ENCODE measurements at regions not wholly inside any gene's neighbourhood (a gene's known extent, or its start where the extent isn't known, plus 50 kb on each side); places are given as distances from the start of the nearest gene placed in this dataset.

DNA sequence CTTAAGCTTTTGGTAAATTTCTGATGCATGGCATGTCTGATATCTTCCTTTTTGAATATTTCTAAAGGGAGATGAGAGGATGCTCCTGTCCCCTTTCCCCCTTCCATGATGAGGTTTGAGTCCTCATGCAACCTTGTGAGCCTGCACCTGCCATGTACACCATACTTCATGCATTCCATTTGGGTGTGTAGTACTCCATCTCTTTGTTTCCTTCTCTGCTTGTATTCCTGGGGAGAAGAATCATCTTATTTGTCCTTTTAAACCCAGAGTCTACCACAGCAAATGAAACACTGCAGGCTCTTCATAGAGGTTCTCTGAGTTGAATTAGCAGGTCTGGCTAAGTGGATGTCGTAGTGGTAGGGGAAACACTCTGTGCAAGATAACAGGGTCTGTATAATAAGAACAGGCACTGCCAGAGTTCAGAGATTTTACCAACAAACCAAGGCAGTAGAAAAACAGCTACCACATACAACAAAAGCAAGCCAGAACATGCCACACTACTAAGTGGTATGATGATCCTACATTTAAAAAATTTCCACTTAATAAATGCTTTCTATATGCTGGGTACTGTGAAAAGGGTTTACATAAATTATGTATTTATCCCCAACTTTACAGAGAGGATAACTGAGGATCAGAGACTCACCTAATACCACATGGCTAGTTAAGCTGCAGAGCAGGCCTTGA, 439.8 kb upstream of the GRIA1 start:
- 52 to 62% methylated on average over 1 of the region's 1 CpG for WGBS, 2 donors
- H3K27me3 ChIP-seq = no peaks in the 10 kb centered on the region
- no peaks in the 10 kb centered on the region for H3K36me3 ChIP-seq
- no peak overlapping the region for H3K4me3 ChIP-seq
- no peaks in the 10 kb centered on the region for H3K9me3 ChIP-seq
- TF ChIP-seq, protein P1, sequence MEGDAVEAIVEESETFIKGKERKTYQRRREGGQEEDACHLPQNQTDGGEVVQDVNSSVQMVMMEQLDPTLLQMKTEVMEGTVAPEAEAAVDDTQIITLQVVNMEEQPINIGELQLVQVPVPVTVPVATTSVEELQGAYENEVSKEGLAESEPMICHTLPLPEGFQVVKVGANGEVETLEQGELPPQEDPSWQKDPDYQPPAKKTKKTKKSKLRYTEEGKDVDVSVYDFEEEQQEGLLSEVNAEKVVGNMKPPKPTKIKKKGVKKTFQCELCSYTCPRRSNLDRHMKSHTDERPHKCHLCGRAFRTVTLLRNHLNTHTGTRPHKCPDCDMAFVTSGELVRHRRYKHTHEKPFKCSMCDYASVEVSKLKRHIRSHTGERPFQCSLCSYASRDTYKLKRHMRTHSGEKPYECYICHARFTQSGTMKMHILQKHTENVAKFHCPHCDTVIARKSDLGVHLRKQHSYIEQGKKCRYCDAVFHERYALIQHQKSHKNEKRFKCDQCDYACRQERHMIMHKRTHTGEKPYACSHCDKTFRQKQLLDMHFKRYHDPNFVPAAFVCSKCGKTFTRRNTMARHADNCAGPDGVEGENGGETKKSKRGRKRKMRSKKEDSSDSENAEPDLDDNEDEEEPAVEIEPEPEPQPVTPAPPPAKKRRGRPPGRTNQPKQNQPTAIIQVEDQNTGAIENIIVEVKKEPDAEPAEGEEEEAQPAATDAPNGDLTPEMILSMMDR (IDR thresholded peaks at IDR 0.05) = no peak
- TF ChIP-seq POLR2A (IDR thresholded peaks at IDR 0.05) (no peak), EP300 (IDR thresholded peaks at IDR 0.05) (no peak)
- no peaks in the 10 kb centered on the region for H3K4me1 ChIP-seq
- no peak for DNase-seq (ENCODE audit: low spot score in 2 of 2)
- no peak overlapping the region for H3K27ac ChIP-seq

DNA sequence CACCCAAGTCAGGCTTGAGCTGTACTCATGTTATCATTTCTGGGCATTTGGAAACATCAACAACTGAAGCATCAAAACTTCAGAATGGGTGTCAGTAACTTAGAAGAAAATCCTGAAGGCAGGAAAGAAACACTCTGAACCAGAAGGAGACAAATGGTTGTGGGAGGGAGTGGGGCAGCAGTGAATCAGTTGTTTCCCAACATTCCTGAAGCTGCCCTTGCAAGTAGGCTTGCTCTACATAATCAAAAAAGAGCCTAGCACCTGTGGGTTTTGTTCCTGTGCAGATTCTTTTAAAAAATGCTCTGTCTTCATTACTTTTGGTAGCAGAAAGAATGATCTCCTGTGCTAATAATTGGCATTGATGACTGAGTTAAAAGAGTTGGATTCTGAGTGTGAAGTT, 424.2 kb upstream of the GRIA1 start:
- Histone ChIP-seq H3K4me3 (no peak overlapping the region), H3K9me3 (no peaks in the 10 kb centered on the region), H3K4me1 (no peaks in the 10 kb centered on the region), H3K27ac (no peak overlapping the region), H3K36me3 (no peaks in the 10 kb centered on the region), H3K27me3 (no peaks in the 10 kb centered on the region)
- TF ChIP-seq POLR2A (IDR thresholded peaks at IDR 0.05) = no peak
- no peak for TF ChIP-seq EP300 (IDR thresholded peaks at IDR 0.05)
- TF ChIP-seq, protein P1 (IDR thresholded peaks at IDR 0.05) = no peak
- DNase-seq (ENCODE audit: low spot score in 2 of 2) = no peak

DNA sequence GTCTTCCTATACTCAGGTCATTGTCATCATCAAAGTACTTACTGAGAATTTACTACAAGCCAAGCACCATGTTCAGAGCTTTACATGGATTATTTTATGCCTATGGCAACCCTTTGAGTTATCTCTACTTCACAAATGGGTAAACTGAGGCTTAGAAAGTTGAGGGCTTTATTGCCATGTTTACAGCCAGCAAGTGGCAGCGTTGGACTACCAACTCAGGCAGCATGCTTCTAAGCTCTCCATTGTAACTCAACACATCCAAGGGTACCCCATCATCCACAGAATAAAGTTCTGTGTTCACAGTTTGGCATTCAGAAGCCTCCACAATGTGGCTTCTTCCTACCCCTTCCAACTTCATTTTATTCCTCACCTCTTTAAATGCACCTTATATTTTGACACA, 422.6 kb upstream of the GRIA1 start:
- H3K4me1 ChIP-seq = no peaks in the 10 kb centered on the region
- no peak overlapping the region for H3K4me3 ChIP-seq
- H3K9me3 ChIP-seq = no peaks in the 10 kb centered on the region
- no peaks in the 10 kb centered on the region for H3K36me3 ChIP-seq
- TF ChIP-seq POLR2A (IDR thresholded peaks at IDR 0.05) = no peak
- no peak for TF ChIP-seq EP300 (IDR thresholded peaks at IDR 0.05)
- TF ChIP-seq, protein P1 (IDR thresholded peaks at IDR 0.05) = no peak
- DNase-seq (ENCODE audit: low spot score in 2 of 2) = no peak
- no peaks in the 10 kb centered on the region for H3K27me3 ChIP-seq
- whole genome bisulfite sequencing, 2 donors = 69 to 84% methylated on average over 1 of the region's 1 CpG
- H3K27ac ChIP-seq = no peak overlapping the region

DNA sequence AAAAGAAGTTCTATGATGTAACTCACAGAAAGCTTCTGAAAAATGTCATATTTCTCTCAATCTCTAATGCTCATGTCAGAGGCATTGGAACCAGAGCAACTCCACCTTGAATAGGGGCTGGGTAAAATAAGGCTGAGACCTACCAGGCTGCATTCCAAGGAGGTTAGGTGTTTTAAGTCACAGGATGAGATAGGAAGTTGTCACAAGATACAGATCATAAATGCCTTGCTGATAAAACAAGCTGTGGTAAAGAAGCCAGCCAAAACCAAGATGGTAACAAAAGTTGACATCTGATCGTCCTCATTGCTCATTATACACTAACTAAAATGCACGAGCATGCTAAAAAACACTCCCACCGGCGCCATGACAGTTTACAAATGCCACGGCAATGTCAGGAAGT, 411.1 kb upstream of the GRIA1 start:
- TF ChIP-seq, protein P1 (IDR thresholded peaks at IDR 0.05) = no peak
- Histone ChIP-seq H3K36me3 (no peaks in the 10 kb centered on the region), H3K27me3 (no peaks in the 10 kb centered on the region), H3K9me3 (no peaks in the 10 kb centered on the region), H3K4me3 (no peak overlapping the region), H3K4me1 (no peaks in the 10 kb centered on the region), H3K27ac (no peak overlapping the region)
- 83 to 91% methylated on average over 5 of the region's 5 CpGs for WGBS, 2 donors
- DNase-seq (ENCODE audit: low spot score in 2 of 2) = no peak

DNA sequence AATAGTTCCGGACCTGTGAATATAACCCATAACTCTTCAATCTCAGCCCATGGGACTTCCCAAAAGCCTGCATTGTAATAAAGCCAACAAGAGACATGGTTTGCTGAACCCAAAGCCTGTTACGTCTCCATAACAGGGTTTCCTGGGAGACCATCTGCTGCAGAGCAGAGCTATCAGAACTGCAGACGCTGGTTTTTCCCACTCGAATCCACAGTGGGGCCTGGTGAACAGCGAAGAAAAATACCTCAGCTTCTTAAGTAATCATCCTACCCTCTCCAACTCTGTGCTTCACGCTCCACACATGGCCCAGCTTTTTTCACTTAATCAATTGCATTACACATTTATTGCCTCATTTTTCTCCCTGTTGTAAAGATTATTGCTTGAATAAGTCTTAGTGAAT, 409.5 kb upstream of the GRIA1 start:
- Histone ChIP-seq H3K27ac (no peak overlapping the region), H3K4me1 (no peaks in the 10 kb centered on the region), H3K9me3 (no peaks in the 10 kb centered on the region), H3K4me3 (no peak overlapping the region), H3K36me3 (no peaks in the 10 kb centered on the region), H3K27me3 (no peaks in the 10 kb centered on the region)
- 62 to 77% methylated on average over 6 of the region's 6 CpGs for WGBS, 2 donors
- no peak for DNase-seq (ENCODE audit: low spot score in 2 of 2)
- TF ChIP-seq POLR2A (IDR thresholded peaks at IDR 0.05) (no peak), EP300 (IDR thresholded peaks at IDR 0.05) (no peak)
- TF ChIP-seq, protein P1 (IDR thresholded peaks at IDR 0.05) = no peak
